MCF 10A (cell line): ENCODE measurements at regions not wholly inside any gene's neighbourhood (a gene's known extent, or its start where the extent isn't known, plus 50 kb on each side); places are given as distances from the start of the nearest gene placed in this dataset.
A peak's percentile ranks its signal among the peaks of the same experiment; 100 is the strongest.

ENCODE experiments used
- BruUV-seq: library from RNA; stranded (reverse); fragments of 400-500 nt; replicated peaks from 2 replicates; lab custom pipeline; 2021; lab: Mats Ljungman, UMichigan
- CTCF ChIA-PET: fragments of 300-600 bp; sonication (Branson Sonifier 250); formaldehyde crosslinking; extraction: SDS; loops from one replicate; lab custom pipeline; 2021; ENCODE audit warnings: antibody characterized with exemption, inconsistent platforms; lab: Yijun Ruan, JAX
- POLR2A ChIA-PET: fragments of 300-600, 350-650 bp; sonication (Branson Sonifier 250); formaldehyde crosslinking; extraction: SDS; loops from one replicate; lab custom pipeline; 2020; ENCODE audit warnings: antibody characterized with exemption, inconsistent platforms; lab: Yijun Ruan, JAX
- DNase-seq: peaks from one replicate; pipeline ENCODE4 v3.0.0-alpha.2; 2018; ENCODE audit not compliant: unreplicated experiment
- H3K27ac Mint-ChIP-seq: one replicate; pipeline ENCODE4 v1.8.0; 2022; ENCODE audit warnings: mild to moderate bottlenecking, low read depth, mixed read lengths; ENCODE audit not compliant: unreplicated experiment
- H3K27me3 Mint-ChIP-seq: one replicate; pipeline ENCODE4 v1.8.0; 2022; ENCODE audit warnings: mixed read lengths; ENCODE audit not compliant: insufficient read depth, unreplicated experiment
- H3K36me3 Mint-ChIP-seq: one replicate; pipeline ENCODE4 v1.8.0; 2022; ENCODE audit warnings: mild to moderate bottlenecking, moderate library complexity, mixed read lengths; ENCODE audit not compliant: insufficient read depth, unreplicated experiment
- H3K4me1 Mint-ChIP-seq: one replicate; pipeline ENCODE4 v1.8.0; 2022; ENCODE audit warnings: mixed read lengths; ENCODE audit not compliant: insufficient read depth, unreplicated experiment
- H3K4me3 Mint-ChIP-seq: one replicate; pipeline ENCODE4 v1.8.0; 2022; ENCODE audit warnings: mild to moderate bottlenecking, moderate library complexity, mixed read lengths; ENCODE audit not compliant: unreplicated experiment
- H3K9me3 Mint-ChIP-seq: one replicate; pipeline ENCODE4 v1.8.0; 2022; ENCODE audit warnings: mixed read lengths; ENCODE audit not compliant: unreplicated experiment
- intact Hi-C: fragments of 100-400 bp; cut with micrococcal nuclease; formaldehyde crosslinking; loops from 2 replicates; pipeline ENCODE4 v1.14.1; 2022
- TF ChIP-seq, protein P1 (sequence below): fragments of 200-600 bp; IDR thresholded peaks from one replicate; pipeline ENCODE4 v1.8.0; 2022; ENCODE audit warnings: antibody characterized with exemption, mild to moderate bottlenecking; ENCODE audit not compliant: unreplicated experiment

DNA sequence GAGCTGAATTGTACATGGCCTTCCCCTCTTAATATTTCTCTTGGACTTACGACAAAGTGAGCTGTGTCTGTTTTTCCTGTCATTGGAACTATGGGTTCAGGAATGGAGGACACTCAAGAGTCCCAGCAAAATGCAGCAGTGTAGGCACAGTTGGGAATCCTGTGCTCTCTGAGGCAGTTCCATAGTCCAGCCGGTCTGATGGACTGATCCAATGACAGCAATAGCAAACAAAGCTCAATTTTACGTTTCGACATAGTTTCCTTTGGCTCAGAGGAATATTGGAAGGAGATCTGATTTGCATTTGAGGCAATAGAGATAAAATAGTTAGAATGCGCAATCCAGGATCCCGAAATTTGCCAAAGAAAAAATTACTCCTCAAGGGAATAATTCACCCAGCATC is 276.9 kb upstream of the CNTN3 start:
- ChIA-PET CTCF (interaction anchor here (0.5 kb wide), 1 partner anchor 69 kb away, joined by 3 read pairs; no protein-coding TSS in a partner anchor), POLR2A (no interaction called here)
- no peaks in the 10 kb centered on the region for H3K27me3 Mint-ChIP-seq
- no peak overlapping the region for H3K4me3 Mint-ChIP-seq
- no peaks in the 10 kb centered on the region for H3K4me1 Mint-ChIP-seq
- no peak overlapping the region for H3K27ac Mint-ChIP-seq
- peaks cover 7% of the 10 kb centered on the region for H3K9me3 Mint-ChIP-seq
- intact Hi-C loops, result no loop called here
- BruUV-seq, result no TSS peak
- DNase-seq, result no peak
- H3K36me3 Mint-ChIP-seq, result no peaks in the 10 kb centered on the region
- TF ChIP-seq, protein P1, sequence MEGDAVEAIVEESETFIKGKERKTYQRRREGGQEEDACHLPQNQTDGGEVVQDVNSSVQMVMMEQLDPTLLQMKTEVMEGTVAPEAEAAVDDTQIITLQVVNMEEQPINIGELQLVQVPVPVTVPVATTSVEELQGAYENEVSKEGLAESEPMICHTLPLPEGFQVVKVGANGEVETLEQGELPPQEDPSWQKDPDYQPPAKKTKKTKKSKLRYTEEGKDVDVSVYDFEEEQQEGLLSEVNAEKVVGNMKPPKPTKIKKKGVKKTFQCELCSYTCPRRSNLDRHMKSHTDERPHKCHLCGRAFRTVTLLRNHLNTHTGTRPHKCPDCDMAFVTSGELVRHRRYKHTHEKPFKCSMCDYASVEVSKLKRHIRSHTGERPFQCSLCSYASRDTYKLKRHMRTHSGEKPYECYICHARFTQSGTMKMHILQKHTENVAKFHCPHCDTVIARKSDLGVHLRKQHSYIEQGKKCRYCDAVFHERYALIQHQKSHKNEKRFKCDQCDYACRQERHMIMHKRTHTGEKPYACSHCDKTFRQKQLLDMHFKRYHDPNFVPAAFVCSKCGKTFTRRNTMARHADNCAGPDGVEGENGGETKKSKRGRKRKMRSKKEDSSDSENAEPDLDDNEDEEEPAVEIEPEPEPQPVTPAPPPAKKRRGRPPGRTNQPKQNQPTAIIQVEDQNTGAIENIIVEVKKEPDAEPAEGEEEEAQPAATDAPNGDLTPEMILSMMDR, result no peak

DNA sequence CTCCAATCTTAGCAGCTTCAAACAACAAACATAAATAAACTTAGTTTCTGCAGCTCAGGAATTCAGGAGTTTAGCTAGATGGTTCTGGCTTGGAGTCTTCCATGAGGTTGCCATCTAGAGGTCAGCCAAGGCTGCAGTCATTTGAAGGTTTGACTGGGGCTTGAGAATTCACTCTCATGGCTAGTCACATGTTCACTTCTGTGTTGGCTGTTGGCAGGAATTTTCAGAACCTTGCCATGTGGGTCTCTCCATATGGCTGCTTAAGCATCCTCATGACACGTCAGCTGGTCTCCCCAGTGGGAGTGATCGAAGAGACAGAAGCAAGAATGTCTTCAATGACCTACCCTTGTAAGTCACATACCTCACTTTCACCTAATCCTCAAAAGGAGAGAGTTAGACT is 269.2 kb upstream of the CNTN3 start:
- Mint-ChIP-seq H3K27ac (no peak overlapping the region), H3K9me3 (peaks cover 6% of the 10 kb centered on the region), H3K27me3 (no peaks in the 10 kb centered on the region), H3K4me3 (no peak overlapping the region), H3K4me1 (no peaks in the 10 kb centered on the region), H3K36me3 (no peaks in the 10 kb centered on the region)
- intact Hi-C loops, result loop anchor here (10.0 kb wide), 1 partner anchor 249 kb away; no protein-coding TSS in a partner anchor
- POLR2A ChIA-PET, result no interaction called here
- DNase-seq, result peak; percentile 26
- TF ChIP-seq, protein P1, result peak; percentile 29
- CTCF ChIA-PET, result interaction anchor here (0.6 to 1.3 kb wide), 2 partner anchors 29 to 42 kb away, joined by 3 to 4 read pairs; no protein-coding TSS in a partner anchor
- BruUV-seq, result no TSS peak

DNA sequence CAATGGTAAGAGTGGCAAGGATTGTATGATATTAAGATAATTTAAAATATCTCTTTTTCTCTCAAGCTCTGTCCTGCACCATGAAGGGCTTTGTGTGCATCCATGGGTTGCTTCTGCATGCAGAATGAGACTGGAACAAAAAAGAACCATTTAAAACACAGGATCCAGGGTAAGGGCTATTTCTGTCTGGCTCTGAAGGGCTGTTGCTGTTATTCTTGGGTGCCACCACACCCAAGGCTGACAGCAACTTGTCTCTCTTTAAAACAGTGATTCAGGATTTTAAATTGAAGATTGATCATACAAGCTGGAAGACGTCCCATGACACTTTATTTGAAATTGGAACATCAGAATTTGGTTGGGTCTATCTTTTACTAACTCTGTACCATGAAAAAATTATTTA is 268.8 kb upstream of the CNTN3 start:
- DNase-seq, result no peak
- CTCF ChIA-PET, result interaction anchor here (0.6 to 1.3 kb wide), 3 partner anchors 18 to 41 kb away, joined by 3 to 4 read pairs (median 3); no protein-coding TSS in a partner anchor
- no peak overlapping the region for H3K27ac Mint-ChIP-seq
- H3K4me3 Mint-ChIP-seq, result no peak overlapping the region
- TF ChIP-seq, protein P1, result no peak
- H3K9me3 Mint-ChIP-seq, result peaks cover 1% of the 10 kb centered on the region
- no TSS peak for BruUV-seq
- no peaks in the 10 kb centered on the region for H3K4me1 Mint-ChIP-seq
- POLR2A ChIA-PET, result no interaction called here
- H3K36me3 Mint-ChIP-seq, result no peaks in the 10 kb centered on the region
- intact Hi-C loops, result loop anchor here (10.0 kb wide), 1 partner anchor 248 kb away; no protein-coding TSS in a partner anchor
- H3K27me3 Mint-ChIP-seq, result no peaks in the 10 kb centered on the region

DNA sequence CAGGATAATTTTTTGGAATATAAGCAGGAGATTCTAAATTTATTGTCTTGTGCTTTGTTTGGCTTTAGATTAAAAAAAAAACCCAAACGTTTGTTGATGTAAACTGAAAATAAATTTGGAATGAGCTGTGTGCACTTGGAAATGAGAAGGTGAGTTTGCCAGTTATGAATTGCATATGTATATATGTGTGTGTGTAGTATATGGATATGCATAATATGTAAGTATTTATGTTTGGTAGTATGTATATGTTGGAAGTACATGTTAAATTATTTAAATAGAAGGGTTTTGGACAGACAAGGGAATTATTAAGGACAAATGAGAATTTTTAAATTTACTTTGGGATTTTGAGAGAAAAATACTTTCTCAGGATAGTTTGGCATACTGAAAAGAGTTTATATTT is 265.8 kb upstream of the CNTN3 start:
- Mint-ChIP-seq H3K27me3 (no peaks in the 10 kb centered on the region), H3K4me1 (no peaks in the 10 kb centered on the region), H3K36me3 (no peaks in the 10 kb centered on the region), H3K4me3 (no peak overlapping the region), H3K9me3 (peaks cover 5% of the 10 kb centered on the region), H3K27ac (no peak overlapping the region)
- CTCF ChIA-PET, result interaction anchor here (0.6 kb wide), 1 partner anchor 13 kb away, joined by 5 read pairs; no protein-coding TSS in a partner anchor
- no peak for DNase-seq
- BruUV-seq, result no TSS peak
- POLR2A ChIA-PET, result no interaction called here
- TF ChIP-seq, protein P1, result no peak
- intact Hi-C loops, result loop anchor here (10.0 kb wide), 1 partner anchor 245 kb away; no protein-coding TSS in a partner anchor
